ENCODE measurements at regions not wholly inside any gene's neighbourhood (a gene's known extent, or its start where the extent isn't known, plus 50 kb on each side); places are given as distances from the start of the nearest gene placed in this dataset.

- TF ChIP-seq CTCF (IDR thresholded peaks at IDR 0.05; ENCODE audit: low read length) (no peak), EZH2 (IDR thresholded peaks at IDR 0.05; ENCODE audit: borderline replicate concordance, low read length) (no peak)
These were observed 301.8 kb downstream of the C1D start for GRCh38 chr2:67760995-67761394.

All from OCI-LY1 (cell line).